DMS153 (cell line): ENCODE measurements at regions not wholly inside any gene's neighbourhood (a gene's known extent, or its start where the extent isn't known, plus 50 kb on each side); places are given as distances from the start of the nearest gene placed in this dataset.
"Not testable (repeated sequence)": the region's sequence is repeated elsewhere in the genome, so short reads cannot be mapped to it uniquely, and the experiment has no call there.

ENCODE experiments used
- DNase-seq: peaks from one replicate; lab custom pipeline; 2025; lab: John Stamatoyannopoulos, UW

DNA sequence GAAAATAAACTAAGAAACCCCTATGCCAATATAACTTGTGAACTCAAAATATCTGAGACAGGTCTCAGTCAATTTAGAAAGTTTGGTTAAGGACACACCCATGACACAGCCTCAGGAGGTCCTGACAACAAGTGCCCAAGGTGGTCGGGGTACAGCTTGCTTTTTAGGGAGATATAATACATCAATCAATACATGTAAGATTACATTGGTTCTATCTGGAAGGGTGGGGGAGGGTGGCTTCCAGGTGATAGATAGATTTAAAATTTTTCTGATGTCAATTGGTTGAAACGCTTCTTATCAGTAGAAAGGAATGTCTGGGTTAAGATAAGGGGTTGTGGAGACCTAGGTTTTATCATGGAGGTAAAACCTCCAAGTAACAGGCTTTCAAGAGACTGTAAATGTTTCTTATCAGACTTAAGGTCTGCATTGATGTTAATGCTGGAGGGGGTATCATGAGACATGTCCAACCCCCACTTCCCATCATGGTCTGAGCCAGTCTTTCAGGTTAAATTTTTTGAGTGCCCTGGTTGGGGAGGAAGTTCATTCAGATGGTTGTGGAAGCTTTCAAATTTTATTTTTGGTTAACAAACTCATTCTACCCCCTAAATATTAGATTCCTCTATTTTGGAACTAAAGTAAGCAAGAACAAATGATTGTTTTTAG, 82.0 kb upstream of the RASSF8 start:
- no peak for DNase-seq

- no peak for DNase-seq
Measured at GRCh38 chr12:25877446-25877845, 81.0 kb upstream of the RASSF8 start.

DNA sequence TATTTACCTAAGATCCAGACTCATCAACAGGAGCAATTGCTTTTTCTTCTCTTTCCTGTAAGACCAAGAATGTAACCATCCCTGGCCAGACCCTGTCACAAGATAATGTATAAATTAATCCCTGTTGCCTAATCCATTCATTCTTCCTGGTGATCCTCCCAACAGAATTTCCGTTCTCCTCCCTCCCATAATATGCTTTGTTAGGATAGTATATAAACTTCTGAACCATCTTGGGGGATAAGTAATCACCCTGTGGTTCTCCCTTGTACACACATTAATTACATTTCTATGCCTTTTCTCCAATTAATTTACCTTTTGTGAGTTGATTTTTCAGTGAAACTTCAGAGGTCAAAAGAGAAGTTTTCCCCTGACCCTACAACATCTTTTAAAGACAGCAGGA, 76.2 kb upstream of the RASSF8 start:
- no peak for DNase-seq

DNA sequence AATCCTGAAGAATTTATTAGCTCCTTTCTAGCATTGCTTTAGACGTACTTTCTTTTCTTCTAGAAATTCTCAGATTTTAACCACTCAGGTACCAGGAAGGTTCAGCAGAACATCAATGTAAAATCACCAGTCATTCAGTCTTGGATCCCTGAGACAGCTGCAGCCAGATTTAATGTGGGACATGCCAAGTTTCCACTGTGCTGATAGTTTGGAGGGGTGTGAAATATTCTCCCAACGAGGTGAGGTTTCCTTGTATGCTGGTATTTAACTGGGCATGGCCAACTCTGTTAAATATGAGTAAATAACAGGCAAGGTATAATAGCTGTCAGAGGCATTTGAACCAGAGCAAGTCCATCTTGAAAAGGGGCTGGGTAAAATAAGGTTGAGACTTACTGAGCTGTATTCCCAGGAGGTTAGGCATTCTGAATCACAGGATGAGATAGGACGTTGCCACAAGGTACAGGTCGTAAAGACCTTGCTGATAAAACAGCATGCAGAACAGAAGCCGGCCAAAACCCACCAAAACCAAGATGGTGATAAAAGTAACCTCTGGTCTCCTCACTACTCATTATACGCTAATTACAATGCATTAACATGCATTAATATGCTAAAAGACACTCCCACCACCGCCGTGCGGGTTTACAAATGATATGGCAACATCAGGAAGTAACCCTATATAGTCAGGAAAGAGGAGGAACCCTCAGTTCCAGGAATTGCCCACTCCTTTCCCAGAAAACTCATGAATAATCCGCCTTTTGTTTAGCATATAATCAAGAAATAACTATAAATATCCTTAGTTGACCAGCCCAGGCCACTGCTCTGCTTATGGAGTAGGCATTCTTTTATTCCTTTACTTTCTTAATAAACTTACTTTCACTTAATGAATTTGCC, 75.2 kb upstream of the RASSF8 start:
- no peak for DNase-seq

DNA sequence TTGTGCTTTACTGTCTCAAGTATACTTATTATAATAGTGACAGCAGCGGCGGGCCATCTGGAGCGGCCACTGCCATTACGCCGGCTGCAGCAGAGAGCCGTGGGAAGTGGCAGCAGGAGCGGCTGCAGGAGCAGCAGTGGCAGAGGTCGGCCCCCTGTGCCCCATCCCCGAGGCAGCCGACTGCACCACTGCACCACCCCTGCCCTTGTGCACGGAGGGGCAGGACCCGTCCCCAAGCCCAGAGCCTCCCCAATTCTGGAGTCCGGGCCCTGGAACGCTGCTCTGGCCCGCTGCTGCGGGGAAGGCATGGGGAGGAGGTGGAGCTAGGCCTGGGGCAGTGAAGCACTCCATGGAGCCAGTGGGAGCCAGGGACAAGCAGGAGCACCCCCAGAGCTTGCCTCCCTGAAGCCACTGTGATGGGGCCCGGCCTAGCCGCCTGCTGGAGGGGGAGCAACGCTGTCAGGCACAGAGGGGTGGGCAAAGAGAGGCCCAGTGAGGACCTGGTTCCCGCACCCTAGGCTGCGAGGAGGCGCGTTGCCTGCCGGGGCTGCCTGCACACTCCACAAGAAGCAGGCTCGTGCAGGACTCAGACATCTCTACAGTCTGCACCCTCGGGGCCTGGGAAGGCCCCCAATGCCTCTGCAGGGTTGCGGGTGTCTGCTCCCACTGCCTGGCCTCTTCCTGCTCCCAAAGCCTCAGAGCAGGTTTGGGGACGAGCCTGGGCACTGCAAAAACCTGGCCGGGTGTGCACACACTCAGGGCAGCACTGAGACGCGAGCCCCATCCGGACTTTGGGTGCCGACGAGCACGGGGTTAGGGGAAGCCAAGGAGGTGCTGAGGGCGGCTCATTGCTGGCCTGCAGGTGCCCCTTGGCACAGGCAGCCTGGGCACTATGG, 74.2 kb upstream of the RASSF8 start:
- no peak for DNase-seq

DNA sequence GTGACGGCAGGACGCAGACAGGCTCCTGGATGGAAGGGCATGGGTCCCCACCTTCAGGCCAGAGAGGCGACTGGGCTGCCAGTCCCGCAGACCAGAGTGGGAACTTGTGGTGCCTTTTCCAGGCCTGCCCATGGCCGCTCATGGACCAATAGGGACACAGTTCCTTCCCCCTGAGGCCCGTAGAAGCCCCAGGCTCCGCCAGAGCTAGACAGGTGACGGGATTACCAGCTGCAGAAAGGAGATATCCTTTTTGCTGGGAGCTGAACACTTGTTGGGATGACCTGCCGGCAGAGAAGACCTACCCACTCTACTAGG, 73.6 kb upstream of the RASSF8 start:
- DNase-seq = no peak

- DNase-seq = no peak
Measured at GRCh38 chr12:25886396-25886795, 72.1 kb upstream of the RASSF8 start.

GRCh38 chr12:25887367-25887766, 71.1 kb upstream of the RASSF8 start:
- no peak for DNase-seq

DNA sequence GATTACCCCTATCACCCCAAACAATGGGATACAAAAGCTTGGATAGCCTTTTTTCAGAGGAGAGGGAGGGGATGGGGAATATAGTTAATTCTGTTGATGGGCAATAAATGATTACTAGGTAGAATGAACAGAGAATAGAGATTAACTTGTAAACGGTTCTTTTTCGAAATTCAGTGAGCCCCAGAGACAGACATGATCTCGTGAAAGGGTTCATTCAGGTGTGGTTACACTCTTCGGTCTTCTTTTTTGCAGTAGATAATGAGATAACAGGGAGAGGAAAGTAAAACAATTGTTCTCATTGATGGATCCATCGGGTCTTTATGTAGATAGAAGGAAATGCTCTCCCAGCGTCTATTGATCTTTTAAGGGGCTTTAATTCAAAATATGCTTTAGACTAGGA, 69.3 kb upstream of the RASSF8 start:
- DNase-seq = no peak

GRCh38 chr12:25891095-25891494, 67.4 kb upstream of the RASSF8 start:
- DNase-seq = not testable (repeated sequence)

GRCh38 chr12:25894759-25895158, 63.7 kb upstream of the RASSF8 start:
- DNase-seq = no peak

DNA sequence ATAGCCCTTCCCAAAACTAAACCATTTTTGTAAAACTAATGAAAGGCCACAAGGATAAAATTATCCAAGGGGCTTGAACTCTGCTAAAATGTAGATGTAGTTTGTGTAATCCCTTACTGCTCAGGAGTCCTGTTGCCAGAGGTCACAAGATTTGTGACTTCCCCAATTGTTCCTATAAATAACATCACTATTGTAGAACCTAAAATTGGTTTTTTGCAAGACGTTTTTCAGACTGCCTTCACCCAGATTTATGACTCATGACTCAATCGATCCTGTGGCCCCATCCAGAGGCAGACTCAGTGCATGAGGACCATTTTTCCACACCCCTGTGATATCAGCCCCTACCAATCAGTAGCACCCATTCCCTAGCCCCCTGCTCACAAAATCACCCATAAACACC, 61.5 kb upstream of the RASSF8 start:
- no peak for DNase-seq

- DNase-seq = no peak
Measured at GRCh38 chr12:25903603-25904245, 54.8 kb upstream of the RASSF8 start.

- DNase-seq = no peak
Measured at GRCh38 chr12:25904442-25904841, 54.0 kb upstream of the RASSF8 start.

DNA sequence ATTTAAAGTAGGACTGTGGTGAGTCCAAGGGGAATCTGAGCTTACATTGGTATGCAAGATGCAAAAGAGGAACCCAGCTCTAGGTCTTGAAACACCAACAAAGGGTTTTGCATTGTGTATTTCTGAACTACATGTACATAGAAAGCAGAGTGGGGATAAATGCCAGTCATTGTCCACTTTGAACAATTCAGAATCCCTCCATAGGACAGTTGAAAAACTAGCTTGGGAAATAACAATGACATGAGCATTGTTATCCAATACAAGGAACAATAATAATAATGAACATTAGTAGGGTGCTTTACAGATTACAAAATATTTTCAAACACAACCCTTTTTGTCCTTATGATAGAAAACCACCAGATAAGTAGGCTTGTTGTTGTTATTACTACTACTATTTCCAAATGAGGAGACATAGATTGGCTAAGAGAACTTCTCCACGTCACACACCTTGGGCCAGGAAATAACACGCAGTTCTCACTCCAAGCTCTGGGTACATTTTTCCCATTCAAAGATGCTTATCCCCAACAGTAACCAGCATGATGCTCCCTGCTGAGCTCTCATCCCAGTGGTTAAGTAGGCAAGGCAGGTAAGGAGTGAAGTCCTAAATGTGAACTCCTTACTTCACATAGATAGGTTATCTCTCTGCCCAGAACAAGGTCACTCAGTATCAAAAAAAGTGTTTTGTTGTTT, 51.7 kb upstream of the RASSF8 start:
- DNase-seq = no peak
